ENCODE measurements at regions not wholly inside any gene's neighbourhood (a gene's known extent, or its start where the extent isn't known, plus 50 kb on each side); places are given as distances from the start of the nearest gene placed in this dataset.

DNA sequence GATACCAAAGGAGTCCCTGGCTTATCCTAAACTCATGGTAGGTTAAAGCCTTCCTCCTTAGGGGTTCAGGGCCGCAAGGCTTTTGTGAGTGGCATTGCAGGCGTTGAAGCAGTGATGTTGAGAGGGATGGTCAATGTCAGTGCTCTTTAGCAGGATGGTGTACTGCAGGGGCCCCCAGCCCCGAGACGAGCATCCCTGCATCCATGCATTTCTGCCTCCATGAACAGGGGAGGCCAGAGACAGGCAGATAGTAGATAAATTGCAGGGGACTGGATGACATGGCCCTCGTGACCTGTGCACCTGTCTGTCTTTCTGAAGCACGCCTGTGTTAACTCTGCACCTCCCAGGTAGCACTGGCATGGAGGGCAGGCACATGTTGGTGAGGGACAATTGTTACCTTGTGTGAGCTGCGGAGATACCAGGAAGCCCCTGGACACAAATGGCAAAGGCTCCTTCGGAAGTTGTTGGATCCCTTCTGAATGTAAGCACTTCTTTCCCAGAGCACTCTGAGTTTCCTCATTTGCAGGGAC lies 133.5 kb downstream of the SNRPN start:
- CTCF ChIA-PET, result no interaction called here
- Histone ChIP-seq H3K9me3 (replicated peaks; ENCODE audit: control insufficient read depth, insufficient read depth, low read length) (no peaks in the 10 kb centered on the region), H3K9me1 (replicated peaks; ENCODE audit: control insufficient read depth, extremely low read depth, insufficient read depth, low read length) (no peaks in the 10 kb centered on the region), H3K4me1 (ENCODE audit: control insufficient read depth, extremely low read depth, insufficient read depth, low read length) (no peaks in the 10 kb centered on the region), H3K27ac (ENCODE audit: insufficient read depth, low read depth, low read length) (no peak overlapping the region), H2AFZ (ENCODE audit: low read depth, low read length) (no peak overlapping the region), H3K79me2 (ENCODE audit: control insufficient read depth, insufficient read depth, low read length) (no peaks in the 10 kb centered on the region), H3K9ac (replicated peaks; ENCODE audit: extremely low read depth, insufficient read depth, low read length) (no peak overlapping the region), H4K20me1 (replicated peaks; ENCODE audit: control insufficient read depth, extremely low read depth, insufficient read depth, low read length) (no peaks in the 10 kb centered on the region), H3K27me3 (ENCODE audit: control insufficient read depth in 2 of 2, insufficient read depth in 2 of 2, low read length in 2 of 2) (no peaks in the 10 kb centered on the region), H3K4me3 (replicated peaks in 1 of 3; ENCODE audit: insufficient read depth in 1 of 3, low read depth in 1 of 3, low read length in 3 of 3) (no peak overlapping the region), H3K36me3 (ENCODE audit: control insufficient read depth in 2 of 2, extremely low read depth in 1 of 2, insufficient read depth in 2 of 2, low read length in 2 of 2) (peaks cover 2 to 41% of the 10 kb centered on the region in 2 experiments), H3K4me2 (ENCODE audit: insufficient read depth, low read length) (no peak overlapping the region)
- BruUV-seq (replicated peaks), result no TSS peak
- FAIRE-seq (no peak), DNase-seq (ENCODE audit: low read depth, low spot score) (no peak)
- dilution Hi-C loops (cut with MboI; ENCODE audit: extremely low pct_ligation_motif_present, low sequenced_read_pairs), result no loop called here
- POLR2A ChIA-PET, result no interaction called here
- intact Hi-C loops (cut with micrococcal nuclease), result no loop called here
- TF ChIP-seq POLR2AphosphoS5 (IDR thresholded peaks at IDR 0.05; ENCODE audit: insufficient read depth, low read depth, low read length), result no peak
- no peak for TF ChIP-seq EZH2 (IDR thresholded peaks at IDR 0.05; ENCODE audit: borderline replicate concordance, low read depth, low read length, severe bottlenecking)
- TF ChIP-seq GATA2 (IDR thresholded peaks at IDR 0.05; ENCODE audit: insufficient read depth, insufficient read length, low read depth, low read length), result no peak
- TF ChIP-seq POLR2A (IDR thresholded peaks at IDR 0.05; ENCODE audit: low read depth, low read length), result no peak
- TF ChIP-seq, protein P1, sequence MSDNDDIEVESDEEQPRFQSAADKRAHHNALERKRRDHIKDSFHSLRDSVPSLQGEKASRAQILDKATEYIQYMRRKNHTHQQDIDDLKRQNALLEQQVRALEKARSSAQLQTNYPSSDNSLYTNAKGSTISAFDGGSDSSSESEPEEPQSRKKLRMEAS (IDR thresholded peaks at IDR 0.05; ENCODE audit: insufficient read depth, insufficient read length), result no peak
- no peak for TF ChIP-seq JUN (IDR thresholded peaks at IDR 0.05; ENCODE audit: borderline replicate concordance, insufficient read depth, insufficient read length, low read depth)
- TF ChIP-seq, protein P2, sequence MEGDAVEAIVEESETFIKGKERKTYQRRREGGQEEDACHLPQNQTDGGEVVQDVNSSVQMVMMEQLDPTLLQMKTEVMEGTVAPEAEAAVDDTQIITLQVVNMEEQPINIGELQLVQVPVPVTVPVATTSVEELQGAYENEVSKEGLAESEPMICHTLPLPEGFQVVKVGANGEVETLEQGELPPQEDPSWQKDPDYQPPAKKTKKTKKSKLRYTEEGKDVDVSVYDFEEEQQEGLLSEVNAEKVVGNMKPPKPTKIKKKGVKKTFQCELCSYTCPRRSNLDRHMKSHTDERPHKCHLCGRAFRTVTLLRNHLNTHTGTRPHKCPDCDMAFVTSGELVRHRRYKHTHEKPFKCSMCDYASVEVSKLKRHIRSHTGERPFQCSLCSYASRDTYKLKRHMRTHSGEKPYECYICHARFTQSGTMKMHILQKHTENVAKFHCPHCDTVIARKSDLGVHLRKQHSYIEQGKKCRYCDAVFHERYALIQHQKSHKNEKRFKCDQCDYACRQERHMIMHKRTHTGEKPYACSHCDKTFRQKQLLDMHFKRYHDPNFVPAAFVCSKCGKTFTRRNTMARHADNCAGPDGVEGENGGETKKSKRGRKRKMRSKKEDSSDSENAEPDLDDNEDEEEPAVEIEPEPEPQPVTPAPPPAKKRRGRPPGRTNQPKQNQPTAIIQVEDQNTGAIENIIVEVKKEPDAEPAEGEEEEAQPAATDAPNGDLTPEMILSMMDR (IDR thresholded peaks at IDR 0.05; ENCODE audit: extremely low read depth in 1 of 2, insufficient read depth in 1 of 2, low read depth in 1 of 2, low read length in 2 of 2), result no peak
- TF ChIP-seq FOS (IDR thresholded peaks at IDR 0.05; ENCODE audit: borderline replicate concordance, insufficient read depth, low read length), result no peak
- no peak for TF ChIP-seq MYC (IDR thresholded peaks at IDR 0.05; ENCODE audit: low read depth, low read length)
